ENCODE measurements at regions not wholly inside any gene's neighbourhood (a gene's known extent, or its start where the extent isn't known, plus 50 kb on each side); places are given as distances from the start of the nearest gene placed in this dataset.
"Not testable (repeated sequence)": the region's sequence is repeated elsewhere in the genome, so short reads cannot be mapped to it uniquely, and the experiment has no call there.

- H3K23me2 ChIP-seq (ENCODE audit: insufficient read length, low read depth, low read length, poor library complexity, severe bottlenecking), result no peaks in the 10 kb centered on the region
- WGBS (ENCODE audit: extremely low coverage, insufficient read length, low lambda C conversion rate), result no CpG with 5 or more reads among the region's 16 CpGs
- H3K4me2 ChIP-seq (ENCODE audit: insufficient read depth, insufficient read length, low read length), result no peak overlapping the region
- no peak overlapping the region for H3K27ac ChIP-seq (ENCODE audit: insufficient read length, low read depth, low read length)
- no peaks in the 10 kb centered on the region for H3K4me1 ChIP-seq (ENCODE audit: insufficient read depth, low read length)
- H3K79me1 ChIP-seq (ENCODE audit: insufficient read depth, low read depth, low read length, poor library complexity, severe bottlenecking), result no peaks in the 10 kb centered on the region
- Mint-ChIP-seq H3K27me3 (ENCODE audit: low read depth) (peaks cover 66% of the 10 kb centered on the region), H3K27ac (no peak overlapping the region), H3K9me3 (no peaks in the 10 kb centered on the region; a peak in 1 of 5 replicates), H3K4me3 (no peak overlapping the region), H3K4me1 (peaks cover 13 to 19% of the 10 kb centered on the region in 2 experiments), H3K36me3 (ENCODE audit: insufficient read depth in 1 of 3, low read depth in 3 of 3) (no peaks in the 10 kb centered on the region)
- H3K9me3 ChIP-seq (ENCODE audit: control insufficient read depth, low read depth, low read length), result no peaks in the 10 kb centered on the region
- H2BK5ac ChIP-seq (ENCODE audit: insufficient read length, low read length), result no peak overlapping the region
- H2AK5ac ChIP-seq (ENCODE audit: insufficient read length, low read length), result no peak overlapping the region
- no peak overlapping the region for H2BK120ac ChIP-seq (ENCODE audit: low read depth, low read length, poor library complexity, severe bottlenecking)
- no peak for DNase-seq
- no peak overlapping the region for H3K23ac ChIP-seq (ENCODE audit: insufficient read length, low read depth, low read length)
- H2BK20ac ChIP-seq (ENCODE audit: low read depth, low read length, poor library complexity, severe bottlenecking), result no peak overlapping the region
- H3K4ac ChIP-seq (ENCODE audit: low read depth, low read length), result no peak overlapping the region
- H3K27me3 ChIP-seq (ENCODE audit: insufficient read depth, low read length), result no peaks in the 10 kb centered on the region
- no peak overlapping the region for H3K18ac ChIP-seq (ENCODE audit: insufficient read length, low read depth, low read length)
- no peak overlapping the region for H4K91ac ChIP-seq (ENCODE audit: insufficient read length, low read depth, low read length)
- H3T11ph ChIP-seq (ENCODE audit: low read length), result no peak overlapping the region
- no peaks in the 10 kb centered on the region for H3K79me2 ChIP-seq (ENCODE audit: insufficient read depth, low read length)
- no peak for TF ChIP-seq CTCF (conservative IDR thresholded peaks at IDR 0.05)
- H3K9ac ChIP-seq (ENCODE audit: extremely low read depth, insufficient read length, low read length), result no peak overlapping the region
- H4K8ac ChIP-seq (replicated peaks; ENCODE audit: insufficient read length, low read depth, low read length), result no peak overlapping the region
- H3K56ac ChIP-seq (ENCODE audit: insufficient read length, low read depth, low read length), result no peak overlapping the region
- no peak overlapping the region for H3K14ac ChIP-seq (ENCODE audit: insufficient read depth, low read length)
- no peaks in the 10 kb centered on the region for H4K20me1 ChIP-seq (ENCODE audit: control insufficient read depth, insufficient read depth, insufficient read length)
- H4K5ac ChIP-seq (ENCODE audit: insufficient read length, low read depth, low read length), result no peak overlapping the region
- no peak overlapping the region for H2BK15ac ChIP-seq (ENCODE audit: low read depth, low read length)
- no peak overlapping the region for H2BK12ac ChIP-seq (ENCODE audit: insufficient read length, low read depth, low read length)
- no peak overlapping the region for H2AFZ ChIP-seq (ENCODE audit: low read length)
Measured at GRCh38 chr22:23437779-23438178, 142.3 kb downstream of the IGLL1 start.

DNA sequence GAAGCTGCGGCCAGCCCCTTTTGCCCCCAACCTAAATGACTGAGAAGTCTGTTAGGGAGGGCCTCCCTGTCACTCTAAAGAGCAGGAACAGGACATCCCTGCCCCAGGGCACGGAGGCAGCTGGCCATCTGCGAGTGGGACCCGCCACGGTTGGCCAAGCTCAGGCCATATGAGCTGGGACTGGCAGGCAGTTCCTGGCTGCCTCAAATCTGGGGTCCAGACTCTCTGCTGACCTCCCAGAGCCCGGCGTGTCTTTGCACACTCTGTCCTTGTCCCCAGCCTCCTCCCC lies 143.0 kb downstream of the IGLL1 start:
- not testable (repeated sequence) for H3K14ac ChIP-seq (ENCODE audit: insufficient read depth, low read length); H3K56ac ChIP-seq (ENCODE audit: insufficient read length, low read depth, low read length); H3K9me3 ChIP-seq (ENCODE audit: control insufficient read depth, low read depth, low read length); H2BK12ac ChIP-seq (ENCODE audit: insufficient read length, low read depth, low read length); H3K4me1 ChIP-seq (ENCODE audit: insufficient read depth, low read length); H3K18ac ChIP-seq (ENCODE audit: insufficient read length, low read depth, low read length); H2AFZ ChIP-seq (ENCODE audit: low read length); H3K23ac ChIP-seq (ENCODE audit: insufficient read length, low read depth, low read length); H3K27ac Mint-ChIP-seq; H3K9me3 Mint-ChIP-seq; H3K4me3 Mint-ChIP-seq; H2BK5ac ChIP-seq (ENCODE audit: insufficient read length, low read length); H3K27ac ChIP-seq (ENCODE audit: insufficient read length, low read depth, low read length); H2BK120ac ChIP-seq (ENCODE audit: low read depth, low read length, poor library complexity, severe bottlenecking); H2BK15ac ChIP-seq (ENCODE audit: low read depth, low read length); H3K27me3 ChIP-seq (ENCODE audit: insufficient read depth, low read length); H3T11ph ChIP-seq (ENCODE audit: low read length); H4K5ac ChIP-seq (ENCODE audit: insufficient read length, low read depth, low read length); H3K4ac ChIP-seq (ENCODE audit: low read depth, low read length); H3K23me2 ChIP-seq (ENCODE audit: insufficient read length, low read depth, low read length, poor library complexity, severe bottlenecking); DNase-seq; H3K4me2 ChIP-seq (ENCODE audit: insufficient read depth, insufficient read length, low read length); H3K79me1 ChIP-seq (ENCODE audit: insufficient read depth, low read depth, low read length, poor library complexity, severe bottlenecking); H4K8ac ChIP-seq (replicated peaks; ENCODE audit: insufficient read length, low read depth, low read length); H2AK5ac ChIP-seq (ENCODE audit: insufficient read length, low read length); H4K91ac ChIP-seq (ENCODE audit: insufficient read length, low read depth, low read length); H3K9ac ChIP-seq (ENCODE audit: extremely low read depth, insufficient read length, low read length); H4K20me1 ChIP-seq (ENCODE audit: control insufficient read depth, insufficient read depth, insufficient read length); H3K79me2 ChIP-seq (ENCODE audit: insufficient read depth, low read length); H3K36me3 Mint-ChIP-seq (ENCODE audit: insufficient read depth in 1 of 3, low read depth in 3 of 3); H2BK20ac ChIP-seq (ENCODE audit: low read depth, low read length, poor library complexity, severe bottlenecking)
- Mint-ChIP-seq H3K27me3 (ENCODE audit: low read depth) (peaks cover 66% of the 10 kb centered on the region), H3K4me1 (peaks cover 13 to 24% of the 10 kb centered on the region in 2 experiments)
- WGBS (ENCODE audit: extremely low coverage, insufficient read length, low lambda C conversion rate), result no CpG with 5 or more reads among the region's 7 CpGs

Measured in H9 (cell line).